IMR-90 (cell line): ENCODE measurements at regions not wholly inside any gene's neighbourhood (a gene's known extent, or its start where the extent isn't known, plus 50 kb on each side); places are given as distances from the start of the nearest gene placed in this dataset.

Source experiments
- ATAC-seq: fragments of 200-7000 bp; cut with Tn5 transposase; 2 replicates; pipeline ENCODE4 v1.9.1; 2020; ENCODE audit warnings: low read depth, mild to moderate bottlenecking, moderate library complexity
- BruUV-seq: library from RNA; stranded (reverse); fragments of 400-500 nt; replicated peaks from 2 replicates; lab custom pipeline; 2021; lab: Mats Ljungman, UMichigan
- CTCF ChIA-PET: fragments of 300-600 bp; formaldehyde crosslinking; extraction: SDS; loops from one replicate; lab custom pipeline; 2021; ENCODE audit warnings: antibody characterized with exemption; lab: Yijun Ruan, JAX
- POLR2A ChIA-PET: fragments of 300-600 bp; sonication (Branson Sonifier 250); formaldehyde crosslinking; loops from one replicate; lab custom pipeline; 2022; ENCODE audit warnings: antibody characterized with exemption; ENCODE audit not compliant: unreplicated experiment; lab: Charles Lee
- DNase-seq: peaks from one replicate; pipeline ENCODE4 v3.0.0; 2013
- H2AFZ ChIP-seq: replicated peaks from 2 replicates; pipeline ENCODE3; 2013; ENCODE audit warnings: low read length, mild to moderate bottlenecking; ENCODE audit not compliant: poor library complexity
- H2AK5ac ChIP-seq: 2 replicates; pipeline ENCODE4 v1.6.1; 2013; ENCODE audit warnings: low read depth, low read length, inconsistent platforms
- H2AK9ac ChIP-seq: replicated peaks from 2 replicates; pipeline ENCODE3; 2013; ENCODE audit warnings: mild to moderate bottlenecking, low read depth, low read length, moderate library complexity; ENCODE audit not compliant: poor library complexity
- H2BK120ac ChIP-seq: 2 replicates; pipeline ENCODE4 v1.6.1; 2013; ENCODE audit warnings: low read depth, low read length, inconsistent platforms
- H2BK15ac ChIP-seq: 3 replicates; pipeline ENCODE4 v1.6.1; 2013; ENCODE audit warnings: low read depth, low read length, inconsistent platforms
- H2BK20ac ChIP-seq: 2 replicates; pipeline ENCODE4 v1.6.1; 2013; ENCODE audit warnings: low read depth, mild to moderate bottlenecking, inconsistent platforms, low read length, moderate library complexity
- H2BK5ac ChIP-seq: 2 replicates; pipeline ENCODE4 v1.6.1; 2013; ENCODE audit warnings: mild to moderate bottlenecking, low read depth, low read length, inconsistent platforms; ENCODE audit not compliant: poor library complexity, severe bottlenecking
- H3K14ac ChIP-seq: replicated peaks from 2 replicates; pipeline ENCODE4 v1.6.1; 2013; ENCODE audit warnings: low read depth, low read length, inconsistent platforms
- H3K18ac ChIP-seq: 2 replicates; pipeline ENCODE4 v1.6.1; 2013; ENCODE audit warnings: low read depth, low read length, control low read depth
- H3K23ac ChIP-seq: 2 replicates; pipeline ENCODE4 v1.6.1; 2013; ENCODE audit warnings: low read depth, low read length, inconsistent platforms
- H3K27ac ChIP-seq: 2 replicates; pipeline ENCODE4 v1.5.1; 2013; ENCODE audit warnings: mild to moderate bottlenecking, control low read depth, low read length; ENCODE audit not compliant: insufficient read depth
- H3K27me3 ChIP-seq: 2 replicates; pipeline ENCODE4 v1.6.1; 2013; ENCODE audit warnings: low read length; ENCODE audit not compliant: control insufficient read depth, insufficient read depth
- H3K36me3 ChIP-seq: 2 replicates; pipeline ENCODE4 v1.6.1; 2013; ENCODE audit warnings: low read length, mixed read lengths; ENCODE audit not compliant: control insufficient read depth, insufficient read depth
- H3K4ac ChIP-seq: 2 replicates; pipeline ENCODE4 v1.6.1; 2013; ENCODE audit warnings: low read depth, low read length, inconsistent platforms
- H3K4me1 ChIP-seq: 2 replicates; pipeline ENCODE4 v1.6.1; 2013; ENCODE audit warnings: low read length, mixed read lengths; ENCODE audit not compliant: control insufficient read depth, insufficient read depth
- H3K4me2 ChIP-seq: 2 replicates; pipeline ENCODE4 v1.6.1; 2013; ENCODE audit warnings: low read depth, mild to moderate bottlenecking, control low read depth, low read length, moderate library complexity
- H3K4me3 ChIP-seq: 2 replicates; pipeline ENCODE4 v1.5.1; 2013; ENCODE audit warnings: low read depth, mild to moderate bottlenecking, control low read depth, low read length, moderate library complexity; ENCODE audit not compliant: insufficient read depth
- H3K56ac ChIP-seq: 2 replicates; pipeline ENCODE4 v1.6.1; 2013; ENCODE audit warnings: low read length, inconsistent platforms; ENCODE audit not compliant: insufficient read depth; ENCODE audit errors: extremely low read depth
- H3K79me1 ChIP-seq, 2 experiments: 2 replicates each; pipeline ENCODE4 v1.6.1; 2013; ENCODE audit warnings: low read length in 2 of 2, inconsistent platforms in 1 of 2, low read depth in 1 of 2
- H3K9ac ChIP-seq: 2 replicates; pipeline ENCODE4 v1.6.1; 2013; ENCODE audit warnings: low read depth, low read length, control low read depth
- H3K9me1 ChIP-seq: 2 replicates; pipeline ENCODE4 v1.6.1; 2013; ENCODE audit warnings: low read length, inconsistent platforms; ENCODE audit not compliant: insufficient read depth
- H3K9me3 ChIP-seq: 2 replicates; pipeline ENCODE4 v1.6.1; 2013; ENCODE audit warnings: low read length; ENCODE audit not compliant: control insufficient read depth, insufficient read depth
- H4K20me1 ChIP-seq: 2 replicates; pipeline ENCODE4 v1.6.1; 2013; ENCODE audit warnings: low read length, inconsistent platforms; ENCODE audit not compliant: insufficient read depth
- H4K5ac ChIP-seq: 2 replicates; pipeline ENCODE4 v1.6.1; 2013; ENCODE audit warnings: mild to moderate bottlenecking, low read depth, low read length, control low read depth
- H4K8ac ChIP-seq, 2 experiments: 2 replicates each; pipeline ENCODE4 v1.6.1; 2013; ENCODE audit warnings: low read depth in 2 of 2, low read length in 2 of 2, control low read depth in 1 of 2, inconsistent platforms in 1 of 2
- H4K91ac ChIP-seq: 2 replicates; pipeline ENCODE4 v1.6.1; 2013; ENCODE audit warnings: low read depth, low read length, inconsistent platforms; ENCODE audit not compliant: insufficient read depth
- FOS ChIP-seq: fragments of 150-350 bp; IDR thresholded peaks from 2 replicates; pipeline ENCODE4 v1.6.1; 2016; ENCODE audit warnings: low read depth, low read length
- POLR2A ChIP-seq: IDR thresholded peaks from 2 replicates; pipeline ENCODE4 v1.6.1; 2012; ENCODE audit warnings: mild to moderate bottlenecking, low read depth, low read length
- WGBS, 2 experiments: methylation state at CpG; one replicate each; pipeline versions ENCODE4 v1.1.5 to v1.1.7; 2013; ENCODE audit warnings: missing lambda C conversion rate in 2 of 2; ENCODE audit not compliant: insufficient read length in 1 of 2; ENCODE audit errors: extremely low coverage in 2 of 2; 5-methylcytosine and 5-hydroxymethylcytosine counted together
- dilution Hi-C: fragments of 300-500 bp; cut with HindIII; formaldehyde crosslinking; loops from one replicate; pipeline ENCODE4 v1.14.3; 2018; ENCODE audit warnings: low sequenced_read_pairs; ENCODE audit not compliant: unreplicated experiment
- in situ Hi-C: fragments of 300-500 bp; cut with MboI; formaldehyde crosslinking; loops from 3 replicates; pipeline ENCODE4 v1.14.3; 2019; ENCODE audit warnings: low sequenced_read_pairs, inconsistent platforms, mixed read lengths
- intact Hi-C: fragments of 100-400 bp; cut with micrococcal nuclease; formaldehyde crosslinking; loops from 2 replicates; pipeline ENCODE4 v1.10.0; 2022

DNA sequence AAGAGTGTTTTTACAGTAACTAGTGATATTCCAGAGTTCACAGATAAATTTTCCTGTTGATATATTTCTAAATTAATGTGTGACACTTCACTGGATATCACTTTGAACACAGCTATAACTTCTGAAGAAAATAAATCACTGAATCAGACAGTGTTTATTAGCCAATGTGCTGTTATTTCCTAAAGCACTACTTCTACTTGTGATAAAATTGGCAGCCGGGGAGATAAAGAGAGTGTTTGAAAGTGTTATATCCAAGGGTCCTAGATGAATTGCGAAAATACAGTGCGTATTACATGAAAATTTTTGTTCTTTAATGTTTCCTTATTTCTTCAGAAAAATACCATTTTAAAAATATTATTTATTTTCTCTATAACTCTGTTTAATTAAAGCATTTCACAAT is 417.5 kb upstream of the ARGLU1 start:
- no peak for TF ChIP-seq FOS
- no peak for TF ChIP-seq POLR2A
- no TSS peak for BruUV-seq
- no peaks in the 10 kb centered on the region for H3K79me1 ChIP-seq
- peaks cover 5% of the 10 kb centered on the region; the same call in 1 of the 2 replicates for H3K4me1 ChIP-seq
- no peak overlapping the region for H2AK5ac ChIP-seq
- H2BK120ac ChIP-seq: no peak overlapping the region
- H3K14ac ChIP-seq: no peak overlapping the region
- ChIA-PET CTCF (no interaction called here), POLR2A (no interaction called here)
- ATAC-seq (no peak), DNase-seq (no peak)
- no peak overlapping the region for H4K91ac ChIP-seq
- H3K27ac ChIP-seq: no peak overlapping the region
- H3K9me1 ChIP-seq: no peaks in the 10 kb centered on the region
- no peaks in the 10 kb centered on the region for H4K20me1 ChIP-seq
- in situ Hi-C loops: no loop called here
- H3K9ac ChIP-seq: no peak overlapping the region
- no peak overlapping the region for H2AFZ ChIP-seq
- intact Hi-C loops: no loop called here
- H3K4me3 ChIP-seq: no peak overlapping the region
- H2AK9ac ChIP-seq: no peak overlapping the region
- no peak overlapping the region for H3K56ac ChIP-seq
- WGBS, 2 experiments: no CpG with 5 or more reads among the region's 3 CpGs
- no peak overlapping the region for H3K18ac ChIP-seq
- H2BK20ac ChIP-seq: no peak overlapping the region
- H3K23ac ChIP-seq: no peak overlapping the region
- no peak overlapping the region for H4K5ac ChIP-seq
- no peak overlapping the region for H2BK5ac ChIP-seq
- H3K9me3 ChIP-seq: no peaks in the 10 kb centered on the region
- H4K8ac ChIP-seq: no peak overlapping the region
- no peaks in the 10 kb centered on the region for H3K36me3 ChIP-seq
- H3K4ac ChIP-seq: no peak overlapping the region
- dilution Hi-C loops: no loop called here
- no peak overlapping the region for H3K4me2 ChIP-seq
- no peak overlapping the region for H2BK15ac ChIP-seq
- H3K27me3 ChIP-seq: no peaks in the 10 kb centered on the region
